B cell (primary cell): ENCODE measurements at regions not wholly inside any gene's neighbourhood (a gene's known extent, or its start where the extent isn't known, plus 50 kb on each side); places are given as distances from the start of the nearest gene placed in this dataset.
"Not testable (repeated sequence)": the region's sequence is repeated elsewhere in the genome, so short reads cannot be mapped to it uniquely, and the experiment has no call there.

Experiments used
- ATAC-seq: fragments of 200-7000 bp; cut with Tn5 transposase; one replicate; pipeline ENCODE4 v1.10.0; 2021; ENCODE audit warnings: low read depth, mild to moderate bottlenecking, moderate number of reproducible peaks, moderate library complexity
- CTCF ChIA-PET: fragments of 350-600 bp; sonication (Branson Sonifier 250); formaldehyde crosslinking; loops from one replicate; lab custom pipeline; 2021; ENCODE audit warnings: antibody characterized with exemption, inconsistent platforms; lab: Charles Lee
- POLR2A ChIA-PET: fragments of 350-600 bp; sonication (Branson Sonifier 250); formaldehyde crosslinking; loops from one replicate; lab custom pipeline; 2021; ENCODE audit warnings: antibody characterized with exemption; lab: Charles Lee
- DNase-seq: peaks from one replicate; pipeline ENCODE4 v3.0.0; 2013
- H2AFZ ChIP-seq: 2 replicates; pipeline ENCODE4 v1.6.1; 2012; ENCODE audit warnings: mild to moderate bottlenecking, low read depth, low read length; ENCODE audit not compliant: insufficient read depth, poor library complexity, severe bottlenecking
- H3K27ac ChIP-seq, 2 donors: 1 replicate in 1 of 2; 2 replicates in 1 of 2; pipeline ENCODE4 v1.5.1; 2012 to 2013; ENCODE audit warnings: low read length in 2 of 2, mild to moderate bottlenecking in 2 of 2, moderate library complexity in 1 of 2
- H3K27me3 ChIP-seq, 4 experiments: fragments of 200-600 bp in 1 of 4; sonication (generic) in 1 of 4; replicated peaks in 1 of 4; 1 replicate in 2 of 4; 2 replicates in 2 of 4; pipeline versions ENCODE4 v1.6.1 to v1.7.0; 2013 to 2016; ENCODE audit warnings: low read length in 3 of 4, mild to moderate bottlenecking in 2 of 4, mixed read lengths in 1 of 4, moderate library complexity in 1 of 4; ENCODE audit not compliant: insufficient read depth in 4 of 4, control insufficient read depth in 3 of 4; ENCODE audit errors: control extremely low read depth in 1 of 4
- H3K36me3 ChIP-seq, 2 experiments: replicated peaks in 1 of 2; 1 replicate in 1 of 2; 2 replicates in 1 of 2; pipeline versions ENCODE4 v1.6.1 to v1.7.1; 2013; ENCODE audit warnings: low read length in 1 of 2; ENCODE audit not compliant: insufficient read depth in 2 of 2, control insufficient read depth in 1 of 2; ENCODE audit errors: control extremely low read depth in 1 of 2, extremely low read depth in 1 of 2
- H3K4me1 ChIP-seq, 2 donors: fragments of 200-600 bp in 1 of 2; sonication (generic) in 1 of 2; 1 replicate in 1 of 2; 2 replicates in 1 of 2; pipeline versions ENCODE4 v1.5.1 to v1.6.1; 2013 to 2017; ENCODE audit warnings: low read length in 2 of 2; ENCODE audit not compliant: control insufficient read depth in 2 of 2, insufficient read depth in 2 of 2
- H3K4me2 ChIP-seq: replicated peaks from 2 replicates; pipeline ENCODE3; 2012; ENCODE audit warnings: mild to moderate bottlenecking, low read depth, low read length; ENCODE audit not compliant: poor library complexity, severe bottlenecking
- H3K4me3 ChIP-seq, 5 experiments: fragments of 200-600 bp in 1 of 5; sonication (generic) in 1 of 5; 1 replicate in 3 of 5; 2 replicates in 2 of 5; pipeline versions ENCODE4 v1.5.1 to v1.7.0; 2011 to 2016; ENCODE audit warnings: low read length in 4 of 5, mild to moderate bottlenecking in 4 of 5, low read depth in 2 of 5, control low read depth in 1 of 5, moderate library complexity in 1 of 5; ENCODE audit not compliant: insufficient read depth in 1 of 5; ENCODE audit errors: control extremely low read depth in 1 of 5, extremely low read depth in 1 of 5
- H3K79me2 ChIP-seq: fragments of 200-600 bp; sonication (generic); one replicate; pipeline ENCODE4 v1.6.0; 2016; ENCODE audit warnings: low read length; ENCODE audit not compliant: control insufficient read depth, insufficient read depth
- H3K9ac ChIP-seq: fragments of 200-600 bp; sonication (generic); 2 replicates; pipeline ENCODE4 v1.6.1; 2017; ENCODE audit warnings: mild to moderate bottlenecking, low read length, moderate library complexity
- H3K9me3 ChIP-seq, 3 donors: one replicate each; pipeline versions ENCODE4 v1.6.1 to v1.7.1; 2013; ENCODE audit warnings: low read length in 2 of 3; ENCODE audit not compliant: control insufficient read depth in 2 of 3, insufficient read depth in 1 of 3; ENCODE audit errors: control extremely low read depth in 1 of 3
- H4K20me1 ChIP-seq: 2 replicates; pipeline ENCODE4 v1.6.0; 2012; ENCODE audit warnings: mild to moderate bottlenecking, low read length; ENCODE audit not compliant: insufficient read depth, control insufficient read depth, poor library complexity, severe bottlenecking
- H3K27ac Mint-ChIP-seq: one replicate; pipeline ENCODE4 v1.8.0; 2021; ENCODE audit warnings: mixed read lengths
- H3K27me3 Mint-ChIP-seq: one replicate; pipeline ENCODE4 v1.8.0; 2021; ENCODE audit warnings: mixed read lengths
- H3K4me1 Mint-ChIP-seq: one replicate; pipeline ENCODE4 v1.8.0; 2021; ENCODE audit warnings: mixed read lengths
- H3K4me3 Mint-ChIP-seq: one replicate; pipeline ENCODE4 v1.8.0; 2021; ENCODE audit warnings: mixed read lengths
- H3K9me3 Mint-ChIP-seq: one replicate; pipeline ENCODE4 v1.8.0; 2022; ENCODE audit warnings: mixed read lengths; ENCODE audit not compliant: insufficient read depth
- EZH2 ChIP-seq: IDR thresholded peaks from 2 replicates; pipeline ENCODE4 v1.6.1; 2012; ENCODE audit warnings: borderline replicate concordance, low read depth, mild to moderate bottlenecking, moderate library complexity, low read length; ENCODE audit not compliant: insufficient read depth, poor library complexity, severe bottlenecking
- WGBS: methylation state at CpG from one replicate; pipeline ENCODE4 v1.1.5; 2013; ENCODE audit warnings: missing lambda C conversion rate; ENCODE audit not compliant: insufficient coverage; 5-methylcytosine and 5-hydroxymethylcytosine counted together
- intact Hi-C: fragments of 100-400 bp; cut with micrococcal nuclease; formaldehyde crosslinking; loops from one replicate; pipeline ENCODE4 v1.10.0; 2022
- TF ChIP-seq, protein P1 (sequence below): fragments of 200-600 bp; IDR thresholded peaks from one replicate; pipeline ENCODE4 v1.8.0; 2022; ENCODE audit warnings: antibody characterized with exemption, mild to moderate bottlenecking

DNA sequence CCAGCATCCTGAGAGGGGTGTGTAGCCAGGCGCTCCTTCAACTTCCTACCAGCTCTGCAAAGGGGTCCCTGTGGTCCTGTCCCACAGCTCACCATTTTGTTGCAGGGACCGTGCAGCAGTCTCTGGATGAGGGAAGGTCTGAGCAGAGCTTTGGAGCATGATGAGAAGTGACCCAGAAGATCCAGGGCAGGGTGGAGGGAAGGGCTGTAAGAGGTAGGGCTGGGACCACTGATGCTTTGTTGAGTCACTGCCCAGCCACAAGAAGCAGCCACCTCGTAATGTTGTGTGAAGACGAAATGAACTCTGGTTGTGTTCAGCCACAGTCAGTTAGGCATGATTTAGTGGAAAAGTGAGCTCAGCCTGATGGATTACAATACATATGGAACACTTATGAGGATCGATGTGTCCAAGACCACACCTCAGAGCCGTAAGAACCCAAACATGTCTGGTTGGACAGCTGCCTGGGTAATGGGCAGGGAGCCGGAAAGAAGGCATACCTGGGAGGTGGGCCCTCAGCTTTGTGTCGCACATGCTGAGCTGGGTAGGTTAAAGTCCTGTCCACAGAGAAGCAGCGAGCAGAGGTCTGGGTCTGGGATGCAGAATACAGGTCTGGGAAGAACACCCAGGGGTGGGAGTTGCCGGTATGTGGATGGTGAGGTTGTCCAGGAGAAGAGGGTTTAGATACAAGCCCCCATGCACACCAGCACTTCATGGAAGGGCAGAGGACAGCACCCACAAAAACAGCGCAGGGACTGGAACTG lies 250.1 kb downstream of the GADD45G start:
- no peak overlapping the region for H3K4me3 Mint-ChIP-seq
- TF ChIP-seq, protein P1, sequence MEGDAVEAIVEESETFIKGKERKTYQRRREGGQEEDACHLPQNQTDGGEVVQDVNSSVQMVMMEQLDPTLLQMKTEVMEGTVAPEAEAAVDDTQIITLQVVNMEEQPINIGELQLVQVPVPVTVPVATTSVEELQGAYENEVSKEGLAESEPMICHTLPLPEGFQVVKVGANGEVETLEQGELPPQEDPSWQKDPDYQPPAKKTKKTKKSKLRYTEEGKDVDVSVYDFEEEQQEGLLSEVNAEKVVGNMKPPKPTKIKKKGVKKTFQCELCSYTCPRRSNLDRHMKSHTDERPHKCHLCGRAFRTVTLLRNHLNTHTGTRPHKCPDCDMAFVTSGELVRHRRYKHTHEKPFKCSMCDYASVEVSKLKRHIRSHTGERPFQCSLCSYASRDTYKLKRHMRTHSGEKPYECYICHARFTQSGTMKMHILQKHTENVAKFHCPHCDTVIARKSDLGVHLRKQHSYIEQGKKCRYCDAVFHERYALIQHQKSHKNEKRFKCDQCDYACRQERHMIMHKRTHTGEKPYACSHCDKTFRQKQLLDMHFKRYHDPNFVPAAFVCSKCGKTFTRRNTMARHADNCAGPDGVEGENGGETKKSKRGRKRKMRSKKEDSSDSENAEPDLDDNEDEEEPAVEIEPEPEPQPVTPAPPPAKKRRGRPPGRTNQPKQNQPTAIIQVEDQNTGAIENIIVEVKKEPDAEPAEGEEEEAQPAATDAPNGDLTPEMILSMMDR: no peak
- no peak for TF ChIP-seq EZH2
- H3K9ac ChIP-seq: no peak overlapping the region
- H3K27me3 Mint-ChIP-seq: peaks cover 18% of the 10 kb centered on the region
- intact Hi-C loops: no loop called here
- no peak overlapping the region for H3K27ac ChIP-seq
- H3K4me3 ChIP-seq: no peak overlapping the region
- H3K9me3 ChIP-seq: no peaks in the 10 kb centered on the region
- H3K9me3 Mint-ChIP-seq: no peaks in the 10 kb centered on the region
- H3K4me1 Mint-ChIP-seq: no peaks in the 10 kb centered on the region
- ChIA-PET CTCF (no interaction called here), POLR2A (no interaction called here)
- no peak overlapping the region for H2AFZ ChIP-seq
- no peak overlapping the region for H3K4me2 ChIP-seq
- H3K79me2 ChIP-seq: no peaks in the 10 kb centered on the region
- no peak for ATAC-seq
- 96% methylated on average over 8 of the region's 11 CpGs for WGBS
- H4K20me1 ChIP-seq: no peaks in the 10 kb centered on the region
- DNase-seq: no peak
- no peaks in the 10 kb centered on the region for H3K4me1 ChIP-seq
- H3K27me3 ChIP-seq: peaks cover 0 to 8% (median 0%) of the 10 kb centered on the region in 4 experiments
- no peak overlapping the region for H3K27ac Mint-ChIP-seq
- no peaks in the 10 kb centered on the region for H3K36me3 ChIP-seq

DNA sequence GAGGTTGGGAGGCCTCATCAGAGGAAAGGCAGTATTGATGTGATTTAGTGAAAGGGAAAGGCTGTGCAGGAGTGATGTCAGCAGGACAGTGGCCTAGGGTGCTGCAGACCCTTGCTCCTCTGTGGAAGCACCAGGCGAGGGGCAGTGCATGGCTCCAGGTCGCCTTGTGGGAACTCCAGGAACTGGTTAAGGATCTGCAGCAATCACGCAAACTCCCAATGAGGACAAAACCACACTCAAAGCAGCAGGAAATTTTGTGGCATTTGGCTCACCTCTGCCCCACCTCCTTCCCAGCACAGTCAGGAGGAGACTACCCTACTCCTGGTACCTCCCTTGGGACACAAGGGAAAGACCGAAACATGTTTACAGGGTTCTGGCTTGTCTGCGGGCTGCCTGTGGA lies 251.5 kb downstream of the GADD45G start:
- H3K9ac ChIP-seq, H3K9me3 ChIP-seq, H3K79me2 ChIP-seq, H3K4me1 Mint-ChIP-seq, H3K27ac ChIP-seq, H3K4me3 Mint-ChIP-seq, H3K4me1 ChIP-seq, H3K4me3 ChIP-seq, H3K27ac Mint-ChIP-seq, H3K27me3 ChIP-seq, intact Hi-C loops, H2AFZ ChIP-seq, ATAC-seq, H3K9me3 Mint-ChIP-seq, DNase-seq, H3K4me2 ChIP-seq, H4K20me1 ChIP-seq, CTCF ChIA-PET, H3K36me3 ChIP-seq, POLR2A ChIA-PET: not testable (repeated sequence)
- H3K27me3 Mint-ChIP-seq: peaks cover 14% of the 10 kb centered on the region
- 78% methylated on average over 3 of the region's 5 CpGs for WGBS

DNA sequence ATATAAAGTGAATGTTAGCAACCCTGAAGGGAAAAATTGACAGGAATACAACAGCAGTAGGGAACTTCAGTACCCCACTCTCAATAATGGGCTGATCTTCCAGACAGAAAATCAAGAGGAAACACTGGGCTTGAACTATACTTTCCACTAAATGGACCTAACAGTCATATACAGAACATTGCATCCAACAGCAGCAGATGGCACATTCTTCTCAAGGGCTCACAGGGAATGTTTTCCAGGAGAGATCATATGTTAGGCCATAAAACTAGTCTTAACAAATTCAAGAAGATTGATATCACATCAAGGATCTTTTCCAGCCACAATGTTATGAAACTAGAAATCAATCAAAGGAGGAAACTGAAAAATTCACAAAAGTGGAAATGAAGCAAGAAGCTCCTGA lies 252.1 kb downstream of the GADD45G start:
- intact Hi-C loops, H3K27me3 ChIP-seq, H3K27ac Mint-ChIP-seq, H3K4me3 Mint-ChIP-seq, H3K79me2 ChIP-seq, H3K27ac ChIP-seq, H3K4me1 Mint-ChIP-seq, CTCF ChIA-PET, H3K9ac ChIP-seq, H3K4me2 ChIP-seq, H3K36me3 ChIP-seq, H2AFZ ChIP-seq, H3K9me3 Mint-ChIP-seq, POLR2A ChIA-PET, H3K4me3 ChIP-seq, ATAC-seq, H3K9me3 ChIP-seq, DNase-seq, H4K20me1 ChIP-seq, H3K4me1 ChIP-seq: not testable (repeated sequence)
- H3K27me3 Mint-ChIP-seq: peaks cover 16% of the 10 kb centered on the region
